Ishikawa (cell line): ENCODE measurements at regions not wholly inside any gene's neighbourhood (a gene's known extent, or its start where the extent isn't known, plus 50 kb on each side); places are given as distances from the start of the nearest gene placed in this dataset.

ENCODE experiments used
- CEBPB ChIP-seq: IDR thresholded peaks from 2 replicates; pipeline ENCODE4 v1.6.1; 2012
- CREB1 ChIP-seq: IDR thresholded peaks from 2 replicates; pipeline ENCODE4 v1.6.1; 2012; ENCODE audit warnings: low read depth
- EGR1 ChIP-seq: IDR thresholded peaks from 2 replicates; pipeline ENCODE4 v1.6.1; 2012
- EP300 ChIP-seq: IDR thresholded peaks from 2 replicates; pipeline ENCODE4 v1.6.1; 2012; ENCODE audit warnings: borderline replicate concordance
- FOXM1 ChIP-seq: IDR thresholded peaks from 2 replicates; pipeline ENCODE4 v1.6.1; 2012; ENCODE audit warnings: low read depth, borderline replicate concordance
- NFIC ChIP-seq: IDR thresholded peaks from 2 replicates; pipeline ENCODE4 v1.6.1; 2012
- RAD21 ChIP-seq: IDR thresholded peaks from 2 replicates; pipeline ENCODE4 v1.6.1; 2012; ENCODE audit warnings: low read depth
- TAF1 ChIP-seq: IDR thresholded peaks from 2 replicates; pipeline ENCODE4 v1.6.1; 2012; ENCODE audit warnings: low read depth, mild to moderate bottlenecking
- TCF12 ChIP-seq: IDR thresholded peaks from 2 replicates; pipeline ENCODE4 v1.6.1; 2012; ENCODE audit warnings: low read depth
- TEAD4 ChIP-seq: IDR thresholded peaks from 2 replicates; pipeline ENCODE4 v1.6.1; 2012
- YY1 ChIP-seq: IDR thresholded peaks from 2 replicates; pipeline ENCODE4 v1.6.1; 2012; ENCODE audit warnings: low read depth
- ZBTB7A ChIP-seq: IDR thresholded peaks from 2 replicates; pipeline ENCODE4 v1.6.1; 2012; ENCODE audit warnings: low read depth
- TF ChIP-seq, protein P1 (sequence below): IDR thresholded peaks from 2 replicates; pipeline ENCODE4 v1.6.1; 2012; ENCODE audit warnings: low read depth, mild to moderate bottlenecking
- TF ChIP-seq, protein P2 (sequence below): IDR thresholded peaks from 2 replicates; pipeline ENCODE4 v1.6.1; 2012
- TF ChIP-seq, protein P3 (sequence below): IDR thresholded peaks from 2 replicates; pipeline ENCODE4 v1.6.1; 2012

DNA sequence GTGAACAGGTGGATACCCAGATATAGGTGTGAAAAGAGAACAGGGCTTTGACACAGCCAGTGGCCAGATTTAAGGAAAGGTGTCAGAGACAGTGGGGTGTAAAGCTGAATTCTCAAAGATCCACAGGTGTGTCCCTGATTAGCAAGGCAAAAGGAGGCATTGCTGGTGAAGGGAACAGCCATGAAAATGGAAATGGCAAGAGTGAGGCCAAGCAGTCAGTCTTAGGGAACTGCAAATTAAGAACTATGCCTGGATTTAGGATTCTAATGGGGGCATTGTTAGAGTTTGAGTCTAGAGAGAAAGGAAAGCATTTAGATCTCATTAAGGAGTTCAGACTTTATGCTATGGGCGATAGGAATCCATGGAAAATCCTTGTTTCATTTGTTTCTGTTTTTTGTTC is 789.2 kb downstream of the MAFB start:
- TF ChIP-seq, protein P1, sequence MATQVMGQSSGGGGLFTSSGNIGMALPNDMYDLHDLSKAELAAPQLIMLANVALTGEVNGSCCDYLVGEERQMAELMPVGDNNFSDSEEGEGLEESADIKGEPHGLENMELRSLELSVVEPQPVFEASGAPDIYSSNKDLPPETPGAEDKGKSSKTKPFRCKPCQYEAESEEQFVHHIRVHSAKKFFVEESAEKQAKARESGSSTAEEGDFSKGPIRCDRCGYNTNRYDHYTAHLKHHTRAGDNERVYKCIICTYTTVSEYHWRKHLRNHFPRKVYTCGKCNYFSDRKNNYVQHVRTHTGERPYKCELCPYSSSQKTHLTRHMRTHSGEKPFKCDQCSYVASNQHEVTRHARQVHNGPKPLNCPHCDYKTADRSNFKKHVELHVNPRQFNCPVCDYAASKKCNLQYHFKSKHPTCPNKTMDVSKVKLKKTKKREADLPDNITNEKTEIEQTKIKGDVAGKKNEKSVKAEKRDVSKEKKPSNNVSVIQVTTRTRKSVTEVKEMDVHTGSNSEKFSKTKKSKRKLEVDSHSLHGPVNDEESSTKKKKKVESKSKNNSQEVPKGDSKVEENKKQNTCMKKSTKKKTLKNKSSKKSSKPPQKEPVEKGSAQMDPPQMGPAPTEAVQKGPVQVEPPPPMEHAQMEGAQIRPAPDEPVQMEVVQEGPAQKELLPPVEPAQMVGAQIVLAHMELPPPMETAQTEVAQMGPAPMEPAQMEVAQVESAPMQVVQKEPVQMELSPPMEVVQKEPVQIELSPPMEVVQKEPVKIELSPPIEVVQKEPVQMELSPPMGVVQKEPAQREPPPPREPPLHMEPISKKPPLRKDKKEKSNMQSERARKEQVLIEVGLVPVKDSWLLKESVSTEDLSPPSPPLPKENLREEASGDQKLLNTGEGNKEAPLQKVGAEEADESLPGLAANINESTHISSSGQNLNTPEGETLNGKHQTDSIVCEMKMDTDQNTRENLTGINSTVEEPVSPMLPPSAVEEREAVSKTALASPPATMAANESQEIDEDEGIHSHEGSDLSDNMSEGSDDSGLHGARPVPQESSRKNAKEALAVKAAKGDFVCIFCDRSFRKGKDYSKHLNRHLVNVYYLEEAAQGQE: no peak
- TF ChIP-seq TAF1: no peak
- TF ChIP-seq, protein P2, sequence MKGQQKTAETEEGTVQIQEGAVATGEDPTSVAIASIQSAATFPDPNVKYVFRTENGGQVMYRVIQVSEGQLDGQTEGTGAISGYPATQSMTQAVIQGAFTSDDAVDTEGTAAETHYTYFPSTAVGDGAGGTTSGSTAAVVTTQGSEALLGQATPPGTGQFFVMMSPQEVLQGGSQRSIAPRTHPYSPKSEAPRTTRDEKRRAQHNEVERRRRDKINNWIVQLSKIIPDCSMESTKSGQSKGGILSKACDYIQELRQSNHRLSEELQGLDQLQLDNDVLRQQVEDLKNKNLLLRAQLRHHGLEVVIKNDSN: no peak

DNA sequence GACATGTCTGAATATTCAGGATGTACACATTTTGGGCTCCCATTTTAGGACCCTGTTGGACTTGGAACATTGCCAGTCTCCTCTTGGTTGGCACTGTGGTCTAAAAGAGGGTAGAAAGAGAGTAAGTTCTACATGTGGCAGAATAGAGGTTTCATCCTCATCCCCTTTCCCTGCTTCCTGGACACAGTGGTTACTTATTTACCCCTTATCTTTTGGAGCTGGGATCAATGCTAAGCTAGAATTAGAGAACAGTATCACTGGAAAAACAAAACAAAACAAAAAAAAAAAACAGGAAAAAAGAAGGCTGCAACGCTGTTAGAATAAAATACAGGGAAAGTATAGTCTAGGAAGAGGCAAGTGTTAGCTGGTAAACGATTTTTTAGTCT is 790.6 kb downstream of the MAFB start:
- TF ChIP-seq, protein P3, sequence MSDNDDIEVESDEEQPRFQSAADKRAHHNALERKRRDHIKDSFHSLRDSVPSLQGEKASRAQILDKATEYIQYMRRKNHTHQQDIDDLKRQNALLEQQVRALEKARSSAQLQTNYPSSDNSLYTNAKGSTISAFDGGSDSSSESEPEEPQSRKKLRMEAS: no peak
- TF ChIP-seq TCF12 (no peak), NFIC (no peak), CREB1 (no peak), FOXM1 (no peak), ZBTB7A (no peak), RAD21 (no peak), TAF1 (no peak), TEAD4 (no peak), EGR1 (no peak), CEBPB (no peak), YY1 (no peak), EP300 (no peak)
- TF ChIP-seq, protein P1: no peak
- TF ChIP-seq, protein P2: no peak

DNA sequence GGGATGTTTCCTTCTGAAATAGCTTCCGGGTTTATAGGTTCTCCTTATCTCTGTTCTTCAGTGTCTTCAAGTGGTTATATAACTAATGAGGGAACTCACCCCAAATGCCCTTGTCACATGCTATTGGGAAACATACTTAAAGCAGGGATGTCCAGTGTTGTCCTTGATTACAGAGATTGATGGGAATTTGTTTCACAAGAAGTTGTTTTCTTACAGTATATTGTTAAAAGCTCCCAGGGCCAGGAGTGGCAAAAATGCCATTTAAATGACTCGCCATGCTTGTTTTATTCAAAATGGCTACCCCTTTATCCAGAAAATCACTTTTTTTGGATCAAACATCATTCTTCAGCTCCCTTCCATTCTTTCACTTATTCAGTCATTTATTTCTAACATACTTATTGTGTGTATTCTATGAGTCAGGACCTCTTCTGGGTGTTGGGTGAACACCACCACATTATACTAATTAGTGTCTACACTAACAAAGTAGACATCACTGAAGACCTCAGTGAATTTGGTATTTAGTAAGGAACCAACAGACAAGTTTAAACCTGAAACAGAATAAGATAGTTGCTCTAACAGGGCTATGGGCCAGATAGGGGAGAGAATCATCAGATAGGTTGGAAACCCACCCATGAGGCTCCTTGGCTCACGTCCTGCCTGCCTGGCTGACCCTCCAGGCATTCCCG is 791.1 kb downstream of the MAFB start:
- TF ChIP-seq, protein P1: no peak
- TF ChIP-seq, protein P3: no peak
- TF ChIP-seq ZBTB7A: no peak
- TF ChIP-seq, protein P2: no peak
- no peak for TF ChIP-seq TAF1
- TF ChIP-seq YY1: no peak
- no peak for TF ChIP-seq FOXM1
- TF ChIP-seq NFIC: no peak

DNA sequence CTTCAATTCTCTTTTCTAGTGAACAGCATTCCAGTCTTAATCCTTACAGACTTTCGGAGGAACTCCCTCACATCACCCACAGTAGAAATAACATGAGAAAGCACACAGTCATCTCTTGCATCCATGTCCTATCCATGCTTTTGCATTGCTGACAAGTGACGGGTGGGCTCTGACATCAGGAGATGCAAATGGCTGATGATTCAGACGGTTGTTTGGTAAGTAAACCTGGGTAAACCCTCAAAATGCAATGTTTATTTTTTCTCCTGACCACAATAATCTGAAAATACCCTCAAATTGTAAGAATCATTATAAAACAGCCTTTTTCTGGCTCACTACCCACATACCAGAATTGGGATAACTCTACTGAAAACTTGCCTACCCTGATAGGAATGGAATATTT is 792.0 kb downstream of the MAFB start:
- no peak for TF ChIP-seq EGR1
- TF ChIP-seq CREB1: no peak
- no peak for TF ChIP-seq RAD21
- TF ChIP-seq TEAD4: no peak
- TF ChIP-seq, protein P1: no peak
- no peak for TF ChIP-seq YY1
- TF ChIP-seq, protein P3: no peak
- TF ChIP-seq TCF12: no peak
- no peak for TF ChIP-seq FOXM1
- TF ChIP-seq NFIC: no peak
- TF ChIP-seq EP300: no peak
- TF ChIP-seq TAF1: no peak
- TF ChIP-seq, protein P2: no peak
- TF ChIP-seq CEBPB: no peak
- no peak for TF ChIP-seq ZBTB7A
